ENCODE measurements at regions not wholly inside any gene's neighbourhood (a gene's known extent, or its start where the extent isn't known, plus 50 kb on each side); places are given as distances from the start of the nearest gene placed in this dataset.

GRCh38 chr6:137568067-137568466 lies 73.9 kb upstream of the OLIG3 start:
- TF ChIP-seq CTCF (IDR thresholded peaks at IDR 0.05) (no peak), POLR2A (IDR thresholded peaks at IDR 0.05) (no peak)

Data from lower leg skin (tissue), 3 donors.